Adrenal gland (tissue), 9 donors: ENCODE measurements at regions not wholly inside any gene's neighbourhood (a gene's known extent, or its start where the extent isn't known, plus 50 kb on each side); places are given as distances from the start of the nearest gene placed in this dataset.

ENCODE experiments used
- DNase-seq, 7 donors: peaks; one replicate each; pipeline ENCODE4 v3.0.0-alpha.2; 2019 to 2020
- H3K27ac ChIP-seq, 5 donors: fragments of 200-600 bp; sonication (generic) in 4 of 5; 1 replicate in 3 of 5; 2 replicates in 2 of 5; pipeline versions ENCODE4 v1.5.1 to v1.8.0; 2016 to 2020; ENCODE audit warnings: mild to moderate bottlenecking in 1 of 5
- H3K27me3 ChIP-seq: fragments of 200-600 bp; 2 replicates; pipeline ENCODE4 v1.8.0; 2021
- H3K36me3 ChIP-seq, 2 donors: fragments of 200-600 bp; replicated peaks in 1 of 2; 1 replicate in 1 of 2; 2 replicates in 1 of 2; pipeline versions ENCODE4 v1.5.1 to v1.8.0; 2018 to 2022
- H3K4me1 ChIP-seq, 2 donors: fragments of 200-600 bp; replicated peaks in 1 of 2; 1 replicate in 1 of 2; 2 replicates in 1 of 2; pipeline versions ENCODE4 v1.5.1 to v1.8.0; 2018 to 2021
- H3K4me3 ChIP-seq, 4 donors: fragments of 200-600 bp; sonication (generic) in 3 of 4; one replicate each; pipeline ENCODE4 v1.5.1; 2016 to 2018
- H3K9me3 ChIP-seq, 3 donors: fragments of 200-600 bp; sonication (generic) in 1 of 3; replicated peaks in 1 of 3; 1 replicate in 2 of 3; 2 replicates in 1 of 3; pipeline versions ENCODE4 v1.5.1 to v1.8.0; 2016 to 2021
- POLR2A ChIP-seq, 2 donors: fragments of 450-650 bp; IDR thresholded peaks; one replicate each; pipeline ENCODE4 v1.6.1; 2017; ENCODE audit warnings: antibody characterized with exemption in 2 of 2, mild to moderate bottlenecking in 2 of 2, moderate library complexity in 1 of 2
- WGBS, 4 donors: extraction: QIAGEN DNeasy Blood & Tissue Kit in 2 of 4; methylation state at CpG; one replicate each; pipeline versions ENCODE4 v1.1.5 to v1.1.7; 2013 to 2017; 5-methylcytosine and 5-hydroxymethylcytosine counted together
- intact Hi-C, 2 donors: fragments of 100-400 bp; cut with DNase I; formaldehyde crosslinking; loops; one replicate each; pipeline versions ENCODE4 v1.14.1 to v1.15.0; 2022 to 2023
- TF ChIP-seq, protein P1 (sequence below), 6 experiments: fragments of 450-650 bp in 4 of 6; fragments of 200-600 bp in 2 of 6; sonication (generic) in 1 of 6; IDR thresholded peaks; 1 replicate in 5 of 6; 2 replicates in 1 of 6; pipeline versions ENCODE4 v1.5.1 to v1.8.0; 2016 to 2021; ENCODE audit warnings: antibody characterized with exemption in 6 of 6, mild to moderate bottlenecking in 2 of 6, moderate library complexity in 1 of 6
- donor health status: healthy with polysubstance abuse.
- donor health status: Bipolar disorder and iron deficiency.
- donor health status: DM: yes; HTN: yes; CAD: no.
- donor health status: DM: no; HTN: no; CAD: no.
- donor health status: DM: no; HTN: no; CAD: no.

GRCh38 chr13:90355162-90355751 is 992.2 kb upstream of the MIR17HG start:
- no peaks in the 10 kb centered on the region for H3K4me1 ChIP-seq
- no peak for DNase-seq
- H3K27ac ChIP-seq = no peak overlapping the region
- intact Hi-C loops = no loop called here
- TF ChIP-seq POLR2A (IDR thresholded peaks at IDR 0.05) = no peak
- TF ChIP-seq, protein P1, sequence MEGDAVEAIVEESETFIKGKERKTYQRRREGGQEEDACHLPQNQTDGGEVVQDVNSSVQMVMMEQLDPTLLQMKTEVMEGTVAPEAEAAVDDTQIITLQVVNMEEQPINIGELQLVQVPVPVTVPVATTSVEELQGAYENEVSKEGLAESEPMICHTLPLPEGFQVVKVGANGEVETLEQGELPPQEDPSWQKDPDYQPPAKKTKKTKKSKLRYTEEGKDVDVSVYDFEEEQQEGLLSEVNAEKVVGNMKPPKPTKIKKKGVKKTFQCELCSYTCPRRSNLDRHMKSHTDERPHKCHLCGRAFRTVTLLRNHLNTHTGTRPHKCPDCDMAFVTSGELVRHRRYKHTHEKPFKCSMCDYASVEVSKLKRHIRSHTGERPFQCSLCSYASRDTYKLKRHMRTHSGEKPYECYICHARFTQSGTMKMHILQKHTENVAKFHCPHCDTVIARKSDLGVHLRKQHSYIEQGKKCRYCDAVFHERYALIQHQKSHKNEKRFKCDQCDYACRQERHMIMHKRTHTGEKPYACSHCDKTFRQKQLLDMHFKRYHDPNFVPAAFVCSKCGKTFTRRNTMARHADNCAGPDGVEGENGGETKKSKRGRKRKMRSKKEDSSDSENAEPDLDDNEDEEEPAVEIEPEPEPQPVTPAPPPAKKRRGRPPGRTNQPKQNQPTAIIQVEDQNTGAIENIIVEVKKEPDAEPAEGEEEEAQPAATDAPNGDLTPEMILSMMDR (IDR thresholded peaks at IDR 0.05) = no peak
- no peaks in the 10 kb centered on the region for H3K36me3 ChIP-seq
- no peak overlapping the region for H3K4me3 ChIP-seq
- H3K9me3 ChIP-seq = no peaks in the 10 kb centered on the region
- WGBS, 4 donors = 74 to 95% (median 78%) methylated on average over 1 of the region's 1 CpG
- no peaks in the 10 kb centered on the region for H3K27me3 ChIP-seq

GRCh38 chr13:90360785-90361184 is 986.7 kb upstream of the MIR17HG start:
- DNase-seq = no peak
- Histone ChIP-seq H3K27ac (no peak overlapping the region), H3K36me3 (no peaks in the 10 kb centered on the region), H3K4me3 (no peak overlapping the region), H3K4me1 (no peaks in the 10 kb centered on the region), H3K27me3 (no peaks in the 10 kb centered on the region), H3K9me3 (no peaks in the 10 kb centered on the region)
- TF ChIP-seq, protein P1 (IDR thresholded peaks at IDR 0.05) = no peak
- no peak for TF ChIP-seq POLR2A (IDR thresholded peaks at IDR 0.05)
- intact Hi-C loops = no loop called here
- WGBS, 4 donors = 87 to 100% (median 88%) methylated on average over 1 of the region's 1 CpG

DNA sequence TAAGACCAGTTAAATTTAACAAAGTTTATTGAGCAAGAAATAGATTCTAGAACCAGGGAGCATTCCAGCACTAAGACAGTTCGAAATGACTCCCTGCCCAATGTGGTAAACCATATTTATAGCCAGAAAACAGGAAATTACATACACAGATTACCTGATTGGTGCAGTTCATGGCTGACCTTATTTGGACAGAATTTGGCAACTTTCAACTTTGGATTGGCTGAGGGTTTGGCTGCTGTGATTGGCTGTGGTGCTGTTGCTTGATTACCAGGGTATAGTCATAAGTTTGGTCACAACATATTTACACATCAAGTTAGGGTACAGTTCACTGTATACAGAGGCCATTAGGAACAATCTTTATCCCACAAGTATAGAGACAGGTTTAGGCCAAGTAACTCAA is 984.8 kb upstream of the MIR17HG start:
- Histone ChIP-seq H3K4me1 (no peaks in the 10 kb centered on the region), H3K9me3 (no peaks in the 10 kb centered on the region), H3K36me3 (no peaks in the 10 kb centered on the region), H3K27ac (no peak overlapping the region), H3K4me3 (no peak overlapping the region), H3K27me3 (no peaks in the 10 kb centered on the region)
- TF ChIP-seq POLR2A (IDR thresholded peaks at IDR 0.05) = no peak
- TF ChIP-seq, protein P1 (IDR thresholded peaks at IDR 0.05) = no peak
- intact Hi-C loops = no loop called here
- DNase-seq = no peak
- WGBS, 4 donors = 60 to 79% (median 65%) methylated on average over 1 of the region's 1 CpG

DNA sequence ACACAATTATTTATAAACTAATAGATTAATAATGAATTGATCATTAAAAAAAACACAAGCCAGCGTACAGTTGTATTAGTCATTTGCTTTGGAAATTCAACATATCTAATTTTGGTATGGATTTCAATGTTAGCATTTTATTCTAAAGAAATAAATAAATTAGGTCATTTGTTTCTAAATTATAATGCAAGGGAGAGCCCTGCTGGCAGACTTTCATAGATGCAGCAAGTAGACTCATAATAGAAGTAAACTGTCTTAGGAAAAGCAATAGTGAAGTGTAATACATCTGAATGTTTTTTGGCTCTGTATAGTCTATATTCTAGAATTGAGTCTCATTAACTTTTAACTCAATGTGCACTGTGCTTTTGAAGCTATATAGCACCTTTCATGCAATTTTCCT is 982.4 kb upstream of the MIR17HG start:
- H3K36me3 ChIP-seq = no peaks in the 10 kb centered on the region
- WGBS, 4 donors = 71 to 88% (median 80%) methylated on average over 1 of the region's 1 CpG
- H3K4me1 ChIP-seq = no peaks in the 10 kb centered on the region
- intact Hi-C loops = no loop called here
- peak in 1 of 7 donors; percentile 16 for DNase-seq
- no peak overlapping the region for H3K27ac ChIP-seq
- H3K4me3 ChIP-seq = no peak overlapping the region
- no peaks in the 10 kb centered on the region for H3K27me3 ChIP-seq
- H3K9me3 ChIP-seq = no peaks in the 10 kb centered on the region
- TF ChIP-seq POLR2A (IDR thresholded peaks at IDR 0.05) = no peak
- TF ChIP-seq, protein P1 (IDR thresholded peaks at IDR 0.05) = peak in 5 of 6 experiments; percentile 15 to 30 (median 21)
